Heart right ventricle (tissue), 16 donors: ENCODE measurements at regions not wholly inside any gene's neighbourhood (a gene's known extent, or its start where the extent isn't known, plus 50 kb on each side); places are given as distances from the start of the nearest gene placed in this dataset.

Experiments
- ATAC-seq, 8 donors: fragments of 200-7000 bp; cut with Tn5 transposase; one replicate each; pipeline ENCODE4 v1.9.1; 2020; ENCODE audit warnings: mild to moderate bottlenecking in 8 of 8, moderate library complexity in 8 of 8, moderate number of reproducible peaks in 1 of 8
- DNase-seq, 2 donors: peaks; one replicate each; pipeline ENCODE4 v3.0.0-alpha.2; 2020
- H3K27ac ChIP-seq, 10 donors: fragments of 200-600 bp; sonication (generic) in 2 of 10; one replicate each; pipeline versions ENCODE4 v1.5.0 to v1.8.0; 2020 to 2022; ENCODE audit warnings: mild to moderate bottlenecking in 3 of 10
- H3K27me3 ChIP-seq, 7 donors: fragments of 200-600 bp; one replicate each; pipeline ENCODE4 v1.8.0; 2021 to 2022; ENCODE audit warnings: mild to moderate bottlenecking in 2 of 7
- H3K36me3 ChIP-seq, 9 donors: fragments of 200-600 bp; sonication (generic) in 1 of 9; one replicate each; pipeline versions ENCODE4 v1.5.0 to v1.8.0; 2020 to 2022; ENCODE audit warnings: mild to moderate bottlenecking in 2 of 9
- H3K4me1 ChIP-seq, 9 donors: fragments of 200-600 bp; sonication (generic) in 1 of 9; one replicate each; pipeline versions ENCODE4 v1.5.0 to v1.8.0; 2020 to 2022; ENCODE audit warnings: mild to moderate bottlenecking in 4 of 9
- H3K4me3 ChIP-seq, 10 donors: fragments of 200-600 bp; sonication (generic) in 2 of 10; one replicate each; pipeline versions ENCODE4 v1.5.0 to v1.8.0; 2020 to 2022; ENCODE audit warnings: mild to moderate bottlenecking in 7 of 10, moderate library complexity in 2 of 10
- H3K9me3 ChIP-seq, 11 donors: fragments of 200-600 bp in 10 of 11; sonication (generic) in 2 of 11; one replicate each; pipeline versions ENCODE4 v1.5.0 to v1.8.0; 2013 to 2022; ENCODE audit warnings: mild to moderate bottlenecking in 2 of 11, control low read depth in 1 of 11, moderate library complexity in 1 of 11
- CTCF ChIP-seq, 9 donors: fragments of 200-600 bp; sonication (generic) in 2 of 9; IDR thresholded peaks; one replicate each; pipeline versions ENCODE4 v1.5.0 to v1.8.0; 2021 to 2022; ENCODE audit warnings: antibody characterized with exemption in 9 of 9, mild to moderate bottlenecking in 5 of 9, moderate library complexity in 1 of 9
- WGBS, 2 donors: extraction: QIAGEN DNeasy Blood & Tissue Kit; methylation state at CpG; one replicate each; pipeline ENCODE4 v1.1.7; 2013; ENCODE audit warnings: inconsistent platforms in 1 of 2; 5-methylcytosine and 5-hydroxymethylcytosine counted together
- intact Hi-C, 10 donors: fragments of 100-400 bp; cut with DNase I; formaldehyde crosslinking; loops; one replicate each; pipeline versions ENCODE4 v1.11.1 to v1.14.2; 2022
- donor health status: Arrhythmogenic right ventricular cardiomyopathy.
- donor health status: ischemic (EF 13 %, LVEDD 7.1; RV severe dilation, severe dysfunction).
- donor health status: healthy with polysubstance abuse.
- donor health status: DM: no; HTN: yes; CAD: no.
- donor health status: DM: no; HTN: no; CAD: no.
- donor health status: ischemic (EF 25% LVEDD 6.9; RV normal size, moderate dysfunction).
- donor health status: ischemic (EF 25% LVEDD 5.7; RV mildly dilated, moderate dysfunction).
- donor health status: healthy.
- donor health status: DM: yes; HTN: yes; CAD: no.
- donor health status: Ischemic cardiomyopathy.
- donor health status: ischemic (EF 35%, LVEDD 5.7; RV mildly dilated, moderate dysfunction).
- donor health status: nonischemic (EF 11% LVEDD 7.7; RV severe dilation, severe dysfunction).
- donor health status: DM: yes; HTN: yes; CAD: no.
- donor health status: PGD.
- donor health status: ischemic (EF 29% LVEDD 5.4; RV normal size, mild dysfunction).
- donor health status: nonischemic (EF 23%, LVEDD 6.1; RV moderate dilation, normal function).

- no peak for TF ChIP-seq CTCF (IDR thresholded peaks at IDR 0.05)
- H3K4me3 ChIP-seq = no peak overlapping the region
- peaks cover 7 to 38% (median 27%) of the 10 kb centered on the region in 9 donors for H3K4me1 ChIP-seq
- ATAC-seq (no peak), DNase-seq (no peak)
- H3K36me3 ChIP-seq = no peaks in the 10 kb centered on the region
- H3K9me3 ChIP-seq = no peaks in the 10 kb centered on the region
- WGBS, 2 donors = 98% methylated on average over 1 of the region's 1 CpG
- no peaks in the 10 kb centered on the region for H3K27me3 ChIP-seq
- intact Hi-C loops = loop anchor here in 1 of 10 donors (10.0 kb wide), 1 partner anchor 235 kb away; no protein-coding TSS in a partner anchor
- H3K27ac ChIP-seq = no peak overlapping the region
These were observed 552.6 kb upstream of the TBL1XR1 start for GRCh38 chr3:177749836-177750235.

- TF ChIP-seq CTCF (IDR thresholded peaks at IDR 0.05) = no peak
- no peak for DNase-seq
- Histone ChIP-seq H3K4me3 (no peak overlapping the region), H3K4me1 (peaks cover 7 to 34% (median 25%) of the 10 kb centered on the region in 9 donors), H3K27me3 (no peaks in the 10 kb centered on the region), H3K36me3 (no peaks in the 10 kb centered on the region), H3K27ac (no peak overlapping the region), H3K9me3 (no peaks in the 10 kb centered on the region)
- ATAC-seq = no peak
- 98 to 99% methylated on average over 1 of the region's 1 CpG for WGBS, 2 donors
- intact Hi-C loops = loop anchor here in 1 of 10 donors (10.0 kb wide), 1 partner anchor 236 kb away; no protein-coding TSS in a partner anchor
These were observed 553.2 kb upstream of the TBL1XR1 start for GRCh38 chr3:177750436-177750835.

GRCh38 chr3:177751770-177752169, 554.5 kb upstream of the TBL1XR1 start:
- ATAC-seq = no peak
- H3K4me3 ChIP-seq = no peak overlapping the region
- H3K27me3 ChIP-seq = no peaks in the 10 kb centered on the region
- WGBS, 2 donors = 37 to 40% methylated on average over 4 of the region's 4 CpGs
- DNase-seq = no peak
- peaks cover 7 to 32% (median 25%) of the 10 kb centered on the region in 9 donors for H3K4me1 ChIP-seq
- no peak for TF ChIP-seq CTCF (IDR thresholded peaks at IDR 0.05)
- intact Hi-C loops = loop anchor here in 1 of 10 donors (10.0 kb wide), 1 partner anchor 237 kb away; no protein-coding TSS in a partner anchor
- H3K9me3 ChIP-seq = no peaks in the 10 kb centered on the region
- H3K27ac ChIP-seq = no peak overlapping the region
- no peaks in the 10 kb centered on the region for H3K36me3 ChIP-seq

GRCh38 chr3:177752831-177753230, 555.5 kb upstream of the TBL1XR1 start:
- no peak for ATAC-seq
- intact Hi-C loops = loop anchor here in 1 of 10 donors (10.0 kb wide), 1 partner anchor 238 kb away; no protein-coding TSS in a partner anchor
- TF ChIP-seq CTCF (IDR thresholded peaks at IDR 0.05) = no peak
- no peak for DNase-seq
- Histone ChIP-seq H3K4me1 (peaks cover 7 to 32% (median 25%) of the 10 kb centered on the region in 9 donors), H3K27me3 (no peaks in the 10 kb centered on the region), H3K36me3 (no peaks in the 10 kb centered on the region), H3K4me3 (no peak overlapping the region), H3K27ac (peak overlapping the region in 6 of 10 donors; percentile 19 to 68 (median 46)), H3K9me3 (peaks cover 0 to 6% (median 0%) of the 10 kb centered on the region in 11 donors)
- 75 to 83% methylated on average over 3 of the region's 3 CpGs for WGBS, 2 donors
